Limb (tissue), 2 donors: ENCODE measurements at regions not wholly inside any gene's neighbourhood (a gene's known extent, or its start where the extent isn't known, plus 50 kb on each side); places are given as distances from the start of the nearest gene placed in this dataset.

Experiments
- DNase-seq, 2 donors: peaks; one replicate each; pipeline ENCODE4 v3.0.0-alpha.2; 2016; ENCODE audit errors: extremely low spot score in 2 of 2

GRCh38 chr6:9537381-9537780, 877.5 kb downstream of the TFAP2A start:
- no peak for DNase-seq

DNA sequence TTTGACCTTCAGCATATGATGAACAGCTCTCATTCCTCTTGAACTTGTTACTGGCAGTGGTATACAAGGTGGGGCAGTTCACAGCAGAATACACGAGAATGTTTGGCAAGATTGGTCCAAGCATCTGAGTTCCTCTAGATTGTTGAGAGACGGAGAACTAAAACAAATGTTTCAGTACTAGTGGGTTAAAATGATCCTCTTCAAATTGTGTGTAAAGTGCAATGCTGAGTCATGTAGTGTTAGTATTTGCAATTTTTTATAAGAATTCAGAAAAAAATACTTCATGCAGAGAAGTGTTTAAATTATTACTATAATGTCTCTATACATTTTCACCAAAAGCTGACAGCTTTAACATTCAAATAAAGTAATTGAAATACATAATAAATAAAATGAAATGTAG, 879.8 kb downstream of the TFAP2A start:
- no peak for DNase-seq

- no peak for DNase-seq
Measured at GRCh38 chr6:9532621-9533557, 882.0 kb downstream of the TFAP2A start.

- DNase-seq, result no peak
Measured at GRCh38 chr6:9527679-9528286, 887.1 kb downstream of the TFAP2A start.

DNA sequence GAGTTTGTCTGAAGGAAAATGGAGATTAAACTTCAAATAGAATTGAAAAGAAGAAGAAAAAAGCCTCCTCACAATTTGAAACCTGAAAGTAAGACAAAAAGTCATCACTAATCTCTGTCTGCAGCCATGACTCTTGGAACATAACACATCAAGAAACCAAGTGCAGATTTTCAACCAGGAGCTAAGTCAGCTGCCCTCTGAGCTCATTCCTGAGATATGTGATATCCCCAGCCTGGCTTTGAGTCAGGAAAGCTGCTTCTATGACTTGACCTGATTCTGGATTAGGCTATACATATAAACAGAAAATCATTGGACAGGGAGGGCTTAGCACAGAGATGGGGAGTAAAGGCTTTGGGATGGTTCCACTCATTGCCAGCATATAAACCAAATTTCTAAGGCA, 891.4 kb downstream of the TFAP2A start:
- DNase-seq, result no peak

GRCh38 chr6:9522101-9522500, 892.8 kb downstream of the TFAP2A start:
- no peak for DNase-seq

- no peak for DNase-seq
Measured at GRCh38 chr6:9521152-9521530, 893.7 kb downstream of the TFAP2A start.

DNA sequence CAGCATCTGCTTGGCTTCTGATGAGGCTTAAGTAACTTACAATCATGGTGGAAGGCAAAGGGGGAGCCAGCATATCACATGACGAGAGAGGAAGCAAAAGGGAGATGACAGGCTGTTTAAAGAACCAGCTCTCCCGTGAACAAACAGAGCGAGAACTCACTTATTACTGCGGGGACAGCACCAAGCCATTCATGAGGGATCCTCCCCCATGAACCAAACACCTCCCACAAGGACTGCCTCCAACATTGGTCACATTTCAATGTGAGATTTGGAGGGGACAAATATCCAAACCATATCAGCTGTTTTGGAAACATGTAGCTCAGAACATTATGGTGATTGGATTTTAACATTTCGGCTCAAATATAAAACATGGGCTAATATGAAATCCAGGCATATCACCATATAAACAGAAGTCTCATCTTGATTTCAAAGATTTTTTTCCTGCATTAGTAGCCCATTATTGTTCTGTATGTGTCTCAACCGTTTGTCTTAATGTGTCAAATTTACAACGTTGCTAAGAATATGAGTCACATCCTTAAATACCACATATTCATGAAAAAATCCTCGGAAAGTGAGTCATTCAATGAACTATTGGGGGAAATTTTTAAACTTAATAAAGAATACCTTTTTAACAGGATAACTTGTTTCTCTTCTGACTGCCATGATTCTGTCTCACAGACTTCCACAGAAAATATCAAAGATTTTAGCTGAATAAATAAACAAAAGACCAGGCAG, 894.3 kb downstream of the TFAP2A start:
- no peak for DNase-seq

GRCh38 chr6:9518431-9518830, 896.4 kb downstream of the TFAP2A start:
- no peak for DNase-seq

DNA sequence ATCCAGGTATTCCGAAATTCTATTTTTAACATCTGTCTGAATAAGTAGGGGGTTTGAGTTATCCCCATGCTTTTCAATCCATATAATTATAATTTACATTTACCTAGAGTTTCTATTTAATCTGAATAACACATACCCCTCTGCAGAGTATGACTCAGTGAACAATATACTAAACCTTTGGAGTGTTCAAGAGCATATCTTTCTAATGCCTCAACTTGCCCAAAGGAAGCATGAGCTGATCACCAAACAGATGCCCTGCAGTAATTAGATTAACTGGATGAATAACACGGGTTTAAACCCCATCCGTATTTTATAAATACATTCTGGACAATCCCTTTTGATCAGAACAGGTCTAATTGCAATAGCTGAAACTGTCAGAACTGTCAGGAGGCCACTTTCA, 897.1 kb downstream of the TFAP2A start:
- DNase-seq, result no peak

DNA sequence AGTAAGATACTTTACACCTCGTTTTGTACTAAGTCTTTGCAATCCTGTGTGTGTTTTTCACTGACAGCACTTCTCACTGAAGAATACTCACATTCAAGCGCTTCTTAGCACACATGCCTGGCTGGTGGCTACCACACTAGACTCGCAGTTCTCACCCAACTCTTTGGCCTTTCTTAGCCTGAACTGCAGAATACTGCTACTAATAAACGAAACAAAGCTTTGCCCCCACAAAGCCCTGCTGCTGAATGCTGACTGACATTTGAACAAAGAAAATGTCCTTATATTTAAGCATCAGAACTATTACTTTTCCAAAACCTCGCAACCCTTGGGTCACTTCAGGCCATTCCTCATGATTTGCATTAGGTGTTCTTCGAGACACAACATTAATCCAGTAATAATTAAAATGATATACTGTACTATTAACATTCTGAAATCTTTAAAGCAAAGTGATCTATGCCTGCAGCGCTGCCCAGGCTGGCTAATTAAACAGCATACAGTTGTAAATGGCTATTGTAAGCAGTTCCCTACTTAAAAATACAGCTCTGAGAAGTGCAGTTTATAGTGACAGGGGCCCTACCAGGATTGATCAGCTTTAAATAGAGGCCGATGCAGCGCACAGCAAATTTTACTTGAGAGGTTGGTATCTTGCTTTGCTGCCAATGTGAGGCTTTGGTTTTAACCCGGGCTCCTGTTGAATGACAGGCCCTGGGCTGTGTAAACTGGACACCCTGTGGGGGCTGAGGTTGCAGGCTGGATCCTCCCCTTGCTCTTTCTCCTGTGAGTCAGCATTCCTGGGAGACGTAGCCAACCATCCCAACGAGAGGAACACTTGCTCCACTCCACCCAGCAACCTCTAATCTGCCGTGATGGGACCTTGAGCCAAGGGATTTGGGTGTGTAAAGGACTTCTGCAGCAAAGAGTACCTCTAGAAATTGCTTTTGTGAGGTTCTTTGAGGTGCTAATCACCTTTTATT, 899.0 kb downstream of the TFAP2A start:
- DNase-seq, result no peak

- DNase-seq, result no peak
Measured at GRCh38 chr6:9514146-9514545, 900.7 kb downstream of the TFAP2A start.

DNA sequence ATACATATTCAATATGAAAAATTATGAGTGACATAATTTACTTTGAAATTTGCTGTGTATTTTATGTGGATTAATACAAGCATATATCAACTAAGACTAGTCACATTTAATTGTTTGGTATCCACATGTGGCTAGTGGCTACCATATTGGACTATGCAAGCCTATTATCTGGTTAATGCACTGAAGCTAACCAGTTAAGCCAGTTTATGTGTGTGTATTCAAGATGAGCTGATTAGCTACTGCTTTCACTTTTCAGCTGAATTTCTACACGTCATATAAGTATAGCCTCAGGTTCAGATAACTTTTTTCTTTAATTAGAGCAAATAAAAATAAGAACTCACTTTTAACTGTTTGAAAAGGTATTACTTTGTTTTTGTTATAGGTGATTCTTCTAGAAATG, 903.7 kb downstream of the TFAP2A start:
- no peak for DNase-seq

GRCh38 chr6:9507136-9507895, 907.6 kb downstream of the TFAP2A start:
- DNase-seq, result no peak

DNA sequence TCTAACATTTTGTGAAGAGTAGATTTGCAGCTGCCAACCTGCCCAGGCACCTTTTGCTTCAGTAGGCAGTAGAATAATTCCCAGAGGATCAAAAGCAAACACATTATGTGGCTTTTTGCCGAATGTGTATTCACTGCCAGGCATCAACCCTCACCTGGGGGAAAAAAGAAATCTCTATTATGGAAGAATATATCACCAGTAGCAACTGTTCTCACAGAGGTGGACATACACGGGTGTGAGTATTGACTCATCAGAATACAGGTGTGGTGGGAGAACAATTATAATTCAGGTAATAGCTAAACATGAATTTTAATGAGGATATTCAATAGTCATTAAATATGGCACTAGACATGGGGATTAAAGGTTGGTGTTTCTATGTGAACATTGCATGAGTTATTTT, 910.7 kb downstream of the TFAP2A start:
- no peak for DNase-seq

GRCh38 chr6:9503111-9503761, 911.6 kb downstream of the TFAP2A start:
- no peak for DNase-seq

- DNase-seq, result no peak
Measured at GRCh38 chr6:9499709-9500108, 915.2 kb downstream of the TFAP2A start.

GRCh38 chr6:9496837-9497236, 918.0 kb downstream of the TFAP2A start:
- no peak for DNase-seq

- no peak for DNase-seq
Measured at GRCh38 chr6:9494864-9495263, 920.0 kb downstream of the TFAP2A start.

DNA sequence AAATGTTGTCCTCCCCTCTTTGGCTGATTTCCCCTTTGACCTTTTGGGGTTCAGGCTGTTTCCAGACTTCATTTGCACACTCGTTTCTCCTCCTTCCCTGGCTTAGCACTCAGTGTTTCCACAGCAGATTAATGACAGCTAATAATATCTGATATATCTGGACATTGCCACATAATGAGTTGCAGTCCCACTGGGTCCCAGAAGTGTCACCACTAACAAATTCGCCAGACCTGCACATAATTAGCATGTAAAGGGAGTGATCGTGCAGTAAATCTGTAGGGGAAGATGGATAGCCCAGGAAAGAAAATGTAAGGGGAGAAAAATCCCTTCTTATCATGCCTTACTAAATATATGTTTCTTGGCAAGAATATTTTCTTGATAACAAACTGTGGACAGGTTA, 922.1 kb downstream of the TFAP2A start:
- no peak for DNase-seq
